BE2C (cell line): ENCODE measurements at regions not wholly inside any gene's neighbourhood (a gene's known extent, or its start where the extent isn't known, plus 50 kb on each side); places are given as distances from the start of the nearest gene placed in this dataset.

Source experiments
- DNase-seq: peaks from one replicate; pipeline ENCODE4 v3.0.0-alpha.2; 2020
- H3K27me3 ChIP-seq: fragments of 250-450 bp; sonication (Bioruptor Pico); 2 replicates; pipeline ENCODE4 v1.5.1; 2020; ENCODE audit warnings: mild to moderate bottlenecking
- H3K36me3 ChIP-seq: fragments of 250-450 bp; sonication (Bioruptor Pico); 2 replicates; pipeline ENCODE4 v1.5.1; 2020; ENCODE audit warnings: mild to moderate bottlenecking
- H3K4me1 ChIP-seq: fragments of 250-450 bp; sonication (Bioruptor Pico); 2 replicates; pipeline ENCODE4 v1.5.1; 2020
- H3K4me3 ChIP-seq: 2 replicates; pipeline ENCODE4 v1.5.1; 2011; ENCODE audit warnings: low read depth, low read length
- H3K9me3 ChIP-seq: fragments of 250-450 bp; sonication (Bioruptor Pico); 2 replicates; pipeline ENCODE4 v1.5.1; 2020
- TF ChIP-seq, protein P1 (sequence below): IDR thresholded peaks from 2 replicates; pipeline ENCODE4 v1.5.1; 2012; ENCODE audit warnings: mild to moderate bottlenecking, low read depth, low read length

DNA sequence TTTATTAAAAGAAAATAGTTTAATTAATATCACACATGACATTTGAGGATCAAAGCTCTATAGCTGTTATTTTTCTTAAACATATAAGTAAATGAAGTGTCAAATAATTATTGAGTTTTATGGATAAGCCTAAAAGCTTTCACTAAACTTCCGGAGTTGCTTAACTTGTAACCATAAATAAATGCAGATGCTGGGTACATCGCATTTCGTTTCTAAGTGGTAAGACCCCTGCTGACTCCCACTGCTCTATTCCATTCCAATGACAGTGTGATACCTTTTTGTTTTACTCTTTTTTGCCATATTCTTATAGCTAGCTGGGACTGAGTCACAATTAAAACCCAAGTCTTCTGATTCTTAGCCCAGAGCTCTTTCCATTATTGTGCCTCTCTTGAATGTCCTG is 411.1 kb downstream of the SOX2 start:
- Histone ChIP-seq H3K27me3 (no peaks in the 10 kb centered on the region), H3K4me3 (no peak overlapping the region), H3K36me3 (no peaks in the 10 kb centered on the region), H3K4me1 (no peaks in the 10 kb centered on the region), H3K9me3 (no peaks in the 10 kb centered on the region)
- DNase-seq, result no peak
- TF ChIP-seq, protein P1, sequence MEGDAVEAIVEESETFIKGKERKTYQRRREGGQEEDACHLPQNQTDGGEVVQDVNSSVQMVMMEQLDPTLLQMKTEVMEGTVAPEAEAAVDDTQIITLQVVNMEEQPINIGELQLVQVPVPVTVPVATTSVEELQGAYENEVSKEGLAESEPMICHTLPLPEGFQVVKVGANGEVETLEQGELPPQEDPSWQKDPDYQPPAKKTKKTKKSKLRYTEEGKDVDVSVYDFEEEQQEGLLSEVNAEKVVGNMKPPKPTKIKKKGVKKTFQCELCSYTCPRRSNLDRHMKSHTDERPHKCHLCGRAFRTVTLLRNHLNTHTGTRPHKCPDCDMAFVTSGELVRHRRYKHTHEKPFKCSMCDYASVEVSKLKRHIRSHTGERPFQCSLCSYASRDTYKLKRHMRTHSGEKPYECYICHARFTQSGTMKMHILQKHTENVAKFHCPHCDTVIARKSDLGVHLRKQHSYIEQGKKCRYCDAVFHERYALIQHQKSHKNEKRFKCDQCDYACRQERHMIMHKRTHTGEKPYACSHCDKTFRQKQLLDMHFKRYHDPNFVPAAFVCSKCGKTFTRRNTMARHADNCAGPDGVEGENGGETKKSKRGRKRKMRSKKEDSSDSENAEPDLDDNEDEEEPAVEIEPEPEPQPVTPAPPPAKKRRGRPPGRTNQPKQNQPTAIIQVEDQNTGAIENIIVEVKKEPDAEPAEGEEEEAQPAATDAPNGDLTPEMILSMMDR, result no peak

DNA sequence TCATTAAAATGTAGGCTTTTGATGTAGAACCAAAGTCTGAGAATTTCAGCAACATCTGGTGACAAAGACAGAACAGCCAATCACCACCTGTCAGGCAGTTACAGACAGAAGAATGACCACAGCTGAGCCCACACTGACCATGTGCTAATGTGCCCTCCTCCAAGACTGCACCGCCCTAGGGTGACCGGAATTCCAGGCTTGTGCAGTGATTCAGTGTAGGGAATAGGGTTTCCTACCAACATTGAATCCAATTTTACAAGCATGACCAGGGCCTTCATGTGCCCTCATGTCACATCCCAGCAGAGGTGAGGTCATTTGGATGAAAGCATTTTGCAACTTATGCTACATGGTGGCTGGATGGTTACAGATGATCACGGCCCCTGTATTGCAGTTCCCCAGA is 412.5 kb downstream of the SOX2 start:
- H3K36me3 ChIP-seq, result no peaks in the 10 kb centered on the region
- TF ChIP-seq, protein P1, result no peak
- no peaks in the 10 kb centered on the region for H3K27me3 ChIP-seq
- no peak overlapping the region for H3K4me3 ChIP-seq
- no peaks in the 10 kb centered on the region for H3K9me3 ChIP-seq
- H3K4me1 ChIP-seq, result no peaks in the 10 kb centered on the region
- DNase-seq, result no peak

DNA sequence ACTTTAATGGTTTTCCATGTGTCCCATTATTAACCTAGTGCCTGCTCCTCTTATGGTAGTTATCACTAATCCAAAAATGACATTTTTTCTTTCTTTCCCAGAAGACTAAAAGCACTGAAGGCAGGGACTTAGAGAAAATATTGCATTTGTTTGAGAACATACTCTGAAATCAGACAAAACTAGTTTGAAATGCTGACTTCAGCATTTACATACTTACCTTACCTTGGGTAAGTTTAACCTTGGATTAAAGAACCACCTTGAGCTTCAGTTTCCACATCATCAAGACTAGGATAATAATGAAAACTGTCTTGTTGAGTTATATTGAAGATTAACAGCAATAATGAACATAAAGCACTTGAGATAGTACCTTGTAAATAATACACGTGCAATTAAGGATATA is 413.0 kb downstream of the SOX2 start:
- Histone ChIP-seq H3K4me3 (no peak overlapping the region), H3K9me3 (no peaks in the 10 kb centered on the region), H3K27me3 (no peaks in the 10 kb centered on the region), H3K4me1 (no peaks in the 10 kb centered on the region), H3K36me3 (no peaks in the 10 kb centered on the region)
- DNase-seq, result no peak
- TF ChIP-seq, protein P1, result no peak

DNA sequence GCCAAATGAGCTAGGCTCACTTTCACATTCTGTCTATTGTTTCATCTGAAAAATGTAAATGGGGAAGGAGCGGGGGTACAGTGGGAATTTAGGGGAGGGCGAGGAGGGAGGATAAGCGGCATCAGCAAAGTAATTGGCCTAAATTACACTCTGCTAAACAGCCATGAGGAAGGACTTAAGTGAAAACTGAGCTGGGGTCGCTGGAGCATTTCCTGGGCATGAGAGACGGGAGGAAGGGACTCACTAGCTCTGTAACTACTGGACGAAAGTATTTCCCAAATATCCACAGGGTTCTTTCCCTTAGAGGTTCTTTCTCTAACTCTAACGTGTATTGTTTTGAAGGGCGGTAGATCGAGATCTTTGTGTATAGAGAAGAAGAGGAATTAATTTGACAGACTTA is 418.0 kb downstream of the SOX2 start:
- no peak for DNase-seq
- Histone ChIP-seq H3K4me1 (no peaks in the 10 kb centered on the region), H3K9me3 (no peaks in the 10 kb centered on the region), H3K4me3 (no peak overlapping the region), H3K27me3 (peaks cover 6% of the 10 kb centered on the region; the same call in 1 of the 2 replicates), H3K36me3 (no peaks in the 10 kb centered on the region)
- TF ChIP-seq, protein P1, result no peak

DNA sequence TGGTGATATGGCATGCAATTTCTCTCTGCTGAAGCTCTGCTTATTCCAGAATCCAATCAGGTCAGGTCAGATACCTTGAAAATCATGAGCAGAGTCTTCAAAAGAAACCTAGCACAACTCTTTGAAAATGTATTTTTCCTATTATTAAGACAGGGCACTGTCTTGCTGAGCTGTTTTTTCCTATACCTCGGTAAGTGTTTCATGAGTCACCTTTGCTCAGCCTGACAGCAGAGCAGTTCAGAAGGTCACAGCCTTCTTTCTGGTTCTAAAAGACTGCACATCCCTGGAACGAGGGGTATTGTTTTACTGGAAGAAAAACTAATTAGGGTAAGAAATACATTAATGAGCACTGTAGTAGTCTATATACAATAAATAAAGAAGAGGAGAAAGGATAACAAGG is 422.0 kb downstream of the SOX2 start:
- H3K27me3 ChIP-seq, result peaks cover 11% of the 10 kb centered on the region; the same call in 1 of the 2 replicates

DNA sequence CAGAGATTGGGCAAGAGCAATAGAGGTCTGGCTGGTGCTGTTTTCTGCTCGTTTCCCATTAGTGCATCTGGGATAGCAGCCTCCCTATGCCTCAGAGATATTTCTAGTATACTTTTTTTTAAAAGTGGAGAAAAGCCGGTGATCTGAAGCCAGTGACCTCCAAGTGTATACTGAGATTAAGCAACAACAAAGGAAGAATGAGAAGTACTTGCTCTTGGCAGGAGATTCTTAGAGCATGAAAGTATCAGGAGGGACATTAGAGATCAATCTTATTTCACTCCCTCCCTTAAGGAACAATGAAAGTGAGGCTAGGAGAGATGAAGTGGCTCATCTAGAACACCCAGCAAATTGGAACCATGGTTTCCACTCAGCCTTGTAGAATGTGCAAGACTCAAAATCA is 423.3 kb downstream of the SOX2 start:
- TF ChIP-seq, protein P1, result no peak
- Histone ChIP-seq H3K27me3 (peaks cover 11% of the 10 kb centered on the region; the same call in 1 of the 2 replicates), H3K4me1 (no peaks in the 10 kb centered on the region), H3K36me3 (no peaks in the 10 kb centered on the region), H3K4me3 (no peak overlapping the region), H3K9me3 (no peaks in the 10 kb centered on the region)
- no peak for DNase-seq

More for the DNA sequence above, 422.0 kb downstream of the SOX2 start:
- TF ChIP-seq, protein P1, result no peak
- no peak overlapping the region for H3K4me3 ChIP-seq
- DNase-seq, result no peak
- no peaks in the 10 kb centered on the region for H3K9me3 ChIP-seq
- H3K4me1 ChIP-seq, result no peaks in the 10 kb centered on the region
- H3K36me3 ChIP-seq, result no peaks in the 10 kb centered on the region
